HG03280 (cell line): ENCODE measurements at regions not wholly inside any gene's neighbourhood (a gene's known extent, or its start where the extent isn't known, plus 50 kb on each side); places are given as distances from the start of the nearest gene placed in this dataset.

ENCODE experiments used
- ATAC-seq: cut with Tn5 transposase; IDR thresholded peaks from one replicate; pipeline ENCODE4 v1.9.1; 2021; ENCODE audit warnings: mild to moderate bottlenecking, moderate library complexity; ENCODE audit not compliant: unreplicated experiment

GRCh38 chr1:55503663-55504305 lies 288.6 kb upstream of the USP24 start:
- no peak for ATAC-seq

- no peak for ATAC-seq
These were observed 285.4 kb upstream of the USP24 start for GRCh38 chr1:55500601-55501000.

- no peak for ATAC-seq
These were observed 275.4 kb upstream of the USP24 start for GRCh38 chr1:55490547-55490946.

GRCh38 chr1:55484173-55484572 lies 269.0 kb upstream of the USP24 start:
- no peak for ATAC-seq

GRCh38 chr1:55483523-55483922 lies 268.4 kb upstream of the USP24 start:
- ATAC-seq: no peak

- ATAC-seq: no peak
These were observed 266.5 kb upstream of the USP24 start for GRCh38 chr1:55481634-55482033.

- ATAC-seq: no peak
These were observed 265.0 kb upstream of the USP24 start for GRCh38 chr1:55480029-55480795.

- ATAC-seq: no peak
These were observed 263.6 kb upstream of the USP24 start for GRCh38 chr1:55478742-55479141.

- ATAC-seq: no peak
These were observed 262.8 kb upstream of the USP24 start for GRCh38 chr1:55477953-55478352.

- ATAC-seq: no peak
These were observed 261.4 kb upstream of the USP24 start for GRCh38 chr1:55476445-55477015.

GRCh38 chr1:55474168-55474786 lies 259.1 kb upstream of the USP24 start:
- ATAC-seq: no peak

- no peak for ATAC-seq
These were observed 258.5 kb upstream of the USP24 start for GRCh38 chr1:55473661-55474060.

- ATAC-seq: no peak
These were observed 257.6 kb upstream of the USP24 start for GRCh38 chr1:55472784-55473183.

- ATAC-seq: no peak
These were observed 257.0 kb upstream of the USP24 start for GRCh38 chr1:55472115-55472514.

- ATAC-seq: no peak
These were observed 253.1 kb upstream of the USP24 start for GRCh38 chr1:55468142-55468795.

GRCh38 chr1:55466921-55467320 lies 251.8 kb upstream of the USP24 start:
- ATAC-seq: no peak

- no peak for ATAC-seq
These were observed 251.2 kb upstream of the USP24 start for GRCh38 chr1:55466373-55466772.

GRCh38 chr1:55464550-55464949 lies 249.4 kb upstream of the USP24 start:
- no peak for ATAC-seq

- no peak for ATAC-seq
These were observed 248.8 kb upstream of the USP24 start for GRCh38 chr1:55463814-55464475.

GRCh38 chr1:55457874-55458273 lies 242.7 kb upstream of the USP24 start:
- no peak for ATAC-seq

GRCh38 chr1:55456971-55457370 lies 241.8 kb upstream of the USP24 start:
- ATAC-seq: no peak
